Suprapubic skin (tissue), 4 donors: ENCODE measurements at regions not wholly inside any gene's neighbourhood (a gene's known extent, or its start where the extent isn't known, plus 50 kb on each side); places are given as distances from the start of the nearest gene placed in this dataset.

ENCODE experiments used
- DNase-seq, 2 donors: peaks; one replicate each; pipeline ENCODE4 v3.0.0-alpha.2; 2019; ENCODE audit warnings: low spot score in 2 of 2
- H3K27ac ChIP-seq: fragments of 200-600 bp; sonication (generic); one replicate; pipeline ENCODE4 v1.5.1; 2019
- H3K27me3 ChIP-seq: fragments of 200-600 bp; sonication (generic); one replicate; pipeline ENCODE4 v1.5.1; 2019
- H3K36me3 ChIP-seq: fragments of 200-600 bp; sonication (generic); one replicate; pipeline ENCODE4 v1.5.1; 2019
- H3K4me1 ChIP-seq: fragments of 200-600 bp; sonication (generic); one replicate; pipeline ENCODE4 v1.5.1; 2019
- H3K4me3 ChIP-seq: fragments of 200-600 bp; sonication (generic); one replicate; pipeline ENCODE4 v1.5.1; 2019; ENCODE audit warnings: mild to moderate bottlenecking
- H3K9me3 ChIP-seq: fragments of 200-600 bp; sonication (generic); one replicate; pipeline ENCODE4 v1.5.1; 2019
- CTCF ChIP-seq, 2 donors: fragments of 200-600 bp in 1 of 2; fragments of 450-650 bp in 1 of 2; sonication (generic) in 1 of 2; IDR thresholded peaks; one replicate each; pipeline ENCODE4 v1.5.1; 2016 to 2019; ENCODE audit warnings: antibody characterized with exemption in 2 of 2, mild to moderate bottlenecking in 1 of 2, moderate library complexity in 1 of 2
- EP300 ChIP-seq: sonication (generic); formaldehyde crosslinking; IDR thresholded peaks from one replicate; pipeline ENCODE4 v1.6.1; 2017; ENCODE audit warnings: antibody characterized with exemption
- POLR2A ChIP-seq, 2 donors: fragments of 450-650 bp; IDR thresholded peaks; one replicate each; pipeline ENCODE4 v1.6.1; 2017; ENCODE audit warnings: antibody characterized with exemption in 2 of 2, mild to moderate bottlenecking in 2 of 2, moderate library complexity in 2 of 2
- POLR2AphosphoS5 ChIP-seq, 3 donors: sonication (generic); formaldehyde crosslinking; IDR thresholded peaks; one replicate each; pipeline ENCODE4 v1.6.1; 2017; ENCODE audit warnings: antibody characterized with exemption in 3 of 3
- WGBS: methylation state at CpG from one replicate; pipeline ENCODE4 v1.1.5; 2018; 5-methylcytosine and 5-hydroxymethylcytosine counted together

- 67% methylated on average over 4 of the region's 4 CpGs for WGBS
- Histone ChIP-seq H3K4me1 (peaks cover 50% of the 10 kb centered on the region), H3K36me3 (no peaks in the 10 kb centered on the region), H3K4me3 (no peak overlapping the region), H3K27me3 (no peaks in the 10 kb centered on the region), H3K9me3 (no peaks in the 10 kb centered on the region), H3K27ac (peak overlapping the region; percentile 52)
- no peak for DNase-seq
- TF ChIP-seq CTCF (IDR thresholded peaks at IDR 0.05) (no peak), EP300 (no peak), POLR2AphosphoS5 (IDR thresholded peaks at IDR 0.05) (no peak), POLR2A (IDR thresholded peaks at IDR 0.05) (no peak)
Observed at GRCh38 chr1:58883888-58884482, 100.1 kb upstream of the JUN start.

GRCh38 chr1:58884706-58885661, 101.1 kb upstream of the JUN start:
- H3K27ac ChIP-seq = peak overlapping the region; percentile 13
- H3K4me1 ChIP-seq = peaks cover 50% of the 10 kb centered on the region
- 62% methylated on average over 6 of the region's 8 CpGs for WGBS

GRCh38 chr1:58885998-58886397, 102.2 kb upstream of the JUN start:
- 44% methylated on average over 5 of the region's 5 CpGs for WGBS
- no peak for DNase-seq
- H3K27ac ChIP-seq = peak overlapping the region; percentile 84
- H3K4me3 ChIP-seq = no peak overlapping the region
- no peak for TF ChIP-seq EP300
- no peak for TF ChIP-seq POLR2A (IDR thresholded peaks at IDR 0.05)
- TF ChIP-seq POLR2AphosphoS5 (IDR thresholded peaks at IDR 0.05) = no peak
- no peak for TF ChIP-seq CTCF (IDR thresholded peaks at IDR 0.05)
- H3K27me3 ChIP-seq = no peaks in the 10 kb centered on the region
- H3K9me3 ChIP-seq = no peaks in the 10 kb centered on the region
- H3K36me3 ChIP-seq = no peaks in the 10 kb centered on the region
- peaks cover 50% of the 10 kb centered on the region for H3K4me1 ChIP-seq

More at GRCh38 chr1:58884706-58885661, 101.1 kb upstream of the JUN start:
- DNase-seq = no peak
- TF ChIP-seq EP300 (no peak), POLR2AphosphoS5 (IDR thresholded peaks at IDR 0.05) (no peak)
- no peaks in the 10 kb centered on the region for H3K36me3 ChIP-seq
- H3K27me3 ChIP-seq = no peaks in the 10 kb centered on the region
- no peak overlapping the region for H3K4me3 ChIP-seq
- no peaks in the 10 kb centered on the region for H3K9me3 ChIP-seq

GRCh38 chr1:58886611-58887010, 102.8 kb upstream of the JUN start:
- H3K27ac ChIP-seq = peak overlapping the region; percentile 84
- 74% methylated on average over 4 of the region's 4 CpGs for WGBS
- H3K4me1 ChIP-seq = peaks cover 50% of the 10 kb centered on the region
- no peaks in the 10 kb centered on the region for H3K27me3 ChIP-seq
- DNase-seq = no peak
- no peaks in the 10 kb centered on the region for H3K9me3 ChIP-seq
- H3K4me3 ChIP-seq = no peak overlapping the region
- H3K36me3 ChIP-seq = no peaks in the 10 kb centered on the region
- TF ChIP-seq POLR2A (IDR thresholded peaks at IDR 0.05) (no peak), POLR2AphosphoS5 (IDR thresholded peaks at IDR 0.05) (peak in 1 of 3 donors; percentile 24)

- no peaks in the 10 kb centered on the region for H3K36me3 ChIP-seq
- H3K27me3 ChIP-seq = no peaks in the 10 kb centered on the region
- H3K9me3 ChIP-seq = no peaks in the 10 kb centered on the region
- H3K27ac ChIP-seq = peak overlapping the region; percentile 84
- peak in 1 of 3 donors; percentile 75 for TF ChIP-seq POLR2AphosphoS5 (IDR thresholded peaks at IDR 0.05)
- no peak for TF ChIP-seq POLR2A (IDR thresholded peaks at IDR 0.05)
- no peak overlapping the region for H3K4me3 ChIP-seq
- H3K4me1 ChIP-seq = peaks cover 50% of the 10 kb centered on the region
- no peak for DNase-seq
Observed at GRCh38 chr1:58887059-58887458, 103.2 kb upstream of the JUN start.

- Histone ChIP-seq H3K27ac (no peak overlapping the region), H3K4me3 (no peak overlapping the region), H3K9me3 (no peaks in the 10 kb centered on the region), H3K36me3 (no peaks in the 10 kb centered on the region), H3K4me1 (peaks cover 46% of the 10 kb centered on the region), H3K27me3 (no peaks in the 10 kb centered on the region)
- DNase-seq = no peak
- TF ChIP-seq POLR2AphosphoS5 (IDR thresholded peaks at IDR 0.05) (no peak), POLR2A (IDR thresholded peaks at IDR 0.05) (no peak)
- WGBS = 86% methylated on average over 5 of the region's 5 CpGs
Observed at GRCh38 chr1:58888833-58889232, 105.0 kb upstream of the JUN start.

- TF ChIP-seq POLR2AphosphoS5 (IDR thresholded peaks at IDR 0.05) = no peak
- TF ChIP-seq CTCF (IDR thresholded peaks at IDR 0.05) = no peak
- TF ChIP-seq EP300 = no peak
- no peak for TF ChIP-seq POLR2A (IDR thresholded peaks at IDR 0.05)
- DNase-seq = no peak
- Histone ChIP-seq H3K27ac (peak overlapping the region; percentile 45), H3K27me3 (no peaks in the 10 kb centered on the region), H3K9me3 (no peaks in the 10 kb centered on the region), H3K4me1 (peaks cover 45% of the 10 kb centered on the region), H3K36me3 (no peaks in the 10 kb centered on the region), H3K4me3 (no peak overlapping the region)
- 84% methylated on average over 3 of the region's 3 CpGs for WGBS
Observed at GRCh38 chr1:58890113-58890512, 106.3 kb upstream of the JUN start.
